Osteocyte (in vitro differentiated cells): ENCODE measurements at regions not wholly inside any gene's neighbourhood (a gene's known extent, or its start where the extent isn't known, plus 50 kb on each side); places are given as distances from the start of the nearest gene placed in this dataset.
"Not testable (repeated sequence)": the region's sequence is repeated elsewhere in the genome, so short reads cannot be mapped to it uniquely, and the experiment has no call there.

Experiments used
- DNase-seq: peaks from one replicate; pipeline ENCODE4 v3.0.0; 2021; ENCODE audit warnings: mixed read lengths; ENCODE audit not compliant: unreplicated experiment; ENCODE audit errors: extremely low spot score
- H3K27ac Mint-ChIP-seq: one replicate; pipeline ENCODE4 v1.8.0; 2021; ENCODE audit warnings: mild to moderate bottlenecking, mixed read lengths; ENCODE audit not compliant: unreplicated experiment
- H3K27me3 Mint-ChIP-seq: one replicate; pipeline ENCODE4 v1.8.0; 2021; ENCODE audit warnings: mixed read lengths; ENCODE audit not compliant: unreplicated experiment
- H3K36me3 Mint-ChIP-seq: one replicate; pipeline ENCODE4 v1.8.0; 2021; ENCODE audit warnings: mixed read lengths; ENCODE audit not compliant: unreplicated experiment
- H3K4me1 Mint-ChIP-seq: one replicate; pipeline ENCODE4 v1.8.0; 2021; ENCODE audit warnings: mixed read lengths; ENCODE audit not compliant: unreplicated experiment
- H3K4me3 Mint-ChIP-seq: one replicate; pipeline ENCODE4 v1.8.0; 2021; ENCODE audit warnings: mild to moderate bottlenecking, moderate library complexity, mixed read lengths; ENCODE audit not compliant: unreplicated experiment
- H3K9me3 Mint-ChIP-seq: one replicate; pipeline ENCODE4 v1.8.0; 2021; ENCODE audit warnings: mixed read lengths; ENCODE audit not compliant: unreplicated experiment
- CTCF ChIP-seq: fragments of 200-600 bp; sonication (generic); IDR thresholded peaks from 2 replicates; pipeline ENCODE4 v1.5.0; 2021; ENCODE audit warnings: antibody characterized with exemption, mild to moderate bottlenecking, moderate library complexity

DNA sequence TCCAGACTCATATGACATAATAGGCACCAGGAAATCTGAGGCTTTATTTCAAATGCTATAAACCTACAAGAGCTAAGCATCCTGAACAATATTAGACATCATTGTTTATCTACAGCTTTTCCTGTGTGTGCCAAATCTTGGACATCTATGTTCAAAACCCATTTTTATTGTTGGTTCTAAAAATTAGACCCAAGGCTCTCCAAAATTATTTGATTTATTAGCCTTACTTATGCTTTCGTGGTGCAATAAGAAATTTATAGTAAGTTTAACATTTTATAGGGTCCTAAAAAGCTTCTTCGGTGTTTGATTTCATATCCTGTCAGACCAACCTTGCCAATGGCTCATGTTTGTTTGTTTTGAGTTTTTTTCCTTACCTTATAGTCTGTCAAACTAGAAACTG, 1014.5 kb upstream of the MANEA start:
- H3K9me3 Mint-ChIP-seq = peaks cover 4% of the 10 kb centered on the region

DNA sequence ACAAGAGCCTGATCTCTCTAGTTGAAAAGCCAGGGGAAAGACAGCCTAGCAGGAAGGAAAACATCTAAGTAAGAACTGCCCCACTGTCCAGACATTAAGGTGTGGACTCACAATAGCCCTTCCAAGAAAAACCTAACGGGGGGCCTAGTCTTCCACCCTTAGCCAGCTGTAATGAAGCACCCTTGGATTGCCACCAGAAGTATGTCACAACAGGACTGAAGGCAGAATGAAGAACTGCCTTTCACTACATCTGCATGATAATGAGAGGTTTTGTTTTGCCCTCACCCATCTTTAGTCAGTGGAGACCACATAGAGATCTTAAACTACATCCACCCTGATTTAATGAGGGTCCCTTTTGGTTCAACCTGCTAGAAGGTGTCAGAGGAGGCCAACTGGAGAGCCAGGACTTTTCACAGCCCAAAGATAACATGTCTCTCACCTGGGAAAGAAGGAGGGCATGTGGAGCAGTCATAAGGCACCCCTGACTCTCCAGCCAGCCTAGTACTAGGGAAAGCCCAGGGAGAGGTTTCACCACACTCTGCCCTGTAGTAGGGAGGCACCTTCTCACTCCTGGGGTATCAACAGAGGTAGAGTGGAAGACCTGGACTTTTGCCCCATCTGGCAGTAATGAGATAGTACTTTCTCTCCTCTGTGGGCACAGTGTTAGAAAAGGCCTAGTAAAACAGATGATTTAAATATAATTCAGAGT, 1017.4 kb upstream of the MANEA start:
- Mint-ChIP-seq H3K27ac (no peak overlapping the region), H3K4me1 (no peaks in the 10 kb centered on the region), H3K36me3 (no peaks in the 10 kb centered on the region), H3K27me3 (peaks cover 3% of the 10 kb centered on the region), H3K9me3 (peaks cover 4% of the 10 kb centered on the region), H3K4me3 (no peak overlapping the region)
- no peak for DNase-seq
- no peak for TF ChIP-seq CTCF

More for the DNA sequence above, 1014.5 kb upstream of the MANEA start:
- Mint-ChIP-seq H3K27me3 (peaks cover 6% of the 10 kb centered on the region), H3K36me3 (no peaks in the 10 kb centered on the region), H3K4me3 (no peak overlapping the region), H3K4me1 (no peaks in the 10 kb centered on the region), H3K27ac (no peak overlapping the region)
- DNase-seq = no peak
- no peak for TF ChIP-seq CTCF

DNA sequence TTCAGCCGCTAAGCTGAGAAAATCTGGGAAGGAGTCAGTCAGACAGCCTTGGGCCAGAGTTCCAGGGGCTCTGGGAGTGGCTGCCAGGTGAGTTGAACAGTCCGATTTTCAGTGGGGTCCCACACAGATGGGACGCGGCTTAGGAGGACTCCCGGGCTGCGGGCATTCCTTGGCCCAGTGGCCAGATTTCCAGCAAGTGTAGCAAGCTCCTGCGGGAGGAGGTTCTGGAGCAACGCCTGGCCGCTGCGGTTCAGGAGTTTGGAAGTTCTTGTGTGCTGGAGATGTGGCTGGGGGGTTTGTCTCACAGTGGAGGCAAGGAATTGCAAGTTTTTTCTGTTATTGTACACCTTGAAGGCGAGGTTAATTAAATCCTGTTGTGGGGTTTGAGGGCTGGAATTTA, 1020.1 kb upstream of the MANEA start:
- not testable (repeated sequence) for H3K9me3 Mint-ChIP-seq, H3K4me1 Mint-ChIP-seq, H3K27ac Mint-ChIP-seq, DNase-seq, H3K27me3 Mint-ChIP-seq, H3K36me3 Mint-ChIP-seq, H3K4me3 Mint-ChIP-seq

DNA sequence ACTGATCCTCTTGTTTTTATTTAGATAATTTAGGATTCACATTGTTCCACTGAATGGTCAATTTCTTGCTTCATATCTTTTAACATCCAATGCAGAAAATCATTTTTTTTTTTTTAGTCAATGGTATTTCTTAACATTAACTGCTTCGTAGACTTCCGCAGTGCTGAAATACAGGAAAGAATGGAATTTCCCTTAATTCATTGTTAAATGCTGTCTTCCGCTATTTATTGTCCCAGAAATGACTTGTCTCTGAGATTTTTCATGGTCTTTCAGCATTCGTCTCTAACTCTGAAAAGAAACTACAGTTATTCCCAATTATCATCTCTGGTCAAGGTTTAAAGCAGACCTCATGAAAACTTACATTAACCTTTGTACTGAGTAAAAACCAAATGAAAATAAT, 1029.1 kb upstream of the MANEA start:
- H3K4me1 Mint-ChIP-seq = no peaks in the 10 kb centered on the region
- no peak overlapping the region for H3K27ac Mint-ChIP-seq
- no peak for TF ChIP-seq CTCF
- H3K36me3 Mint-ChIP-seq = no peaks in the 10 kb centered on the region
- no peaks in the 10 kb centered on the region for H3K9me3 Mint-ChIP-seq
- DNase-seq = no peak
- H3K27me3 Mint-ChIP-seq = peaks cover 3% of the 10 kb centered on the region
- H3K4me3 Mint-ChIP-seq = no peak overlapping the region

DNA sequence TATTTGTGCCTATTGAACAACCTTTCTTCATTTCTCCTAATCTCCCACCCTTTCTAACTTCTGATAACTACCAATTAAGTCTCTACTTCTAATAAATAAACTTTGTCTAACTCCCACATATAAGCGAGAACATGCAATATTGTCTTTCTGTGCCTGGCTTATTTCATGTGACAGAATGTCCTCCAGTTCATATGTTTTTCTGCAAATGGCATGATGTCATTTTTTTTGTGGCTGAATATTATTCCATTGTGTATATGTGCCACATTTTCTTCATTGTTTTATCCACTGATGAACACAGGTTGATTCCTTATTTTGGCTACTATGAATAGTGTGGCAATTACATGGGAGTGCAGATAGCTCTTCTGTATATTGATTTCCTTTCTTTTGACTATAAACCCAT, 1041.5 kb upstream of the MANEA start:
- Mint-ChIP-seq H3K36me3 (no peaks in the 10 kb centered on the region), H3K27ac (no peak overlapping the region)
- no peak for TF ChIP-seq CTCF

More for the DNA sequence above, 1041.5 kb upstream of the MANEA start:
- H3K9me3 Mint-ChIP-seq = peaks cover 4% of the 10 kb centered on the region
- H3K27me3 Mint-ChIP-seq = peaks cover 5% of the 10 kb centered on the region
- no peak for DNase-seq
- H3K4me1 Mint-ChIP-seq = no peaks in the 10 kb centered on the region
- H3K4me3 Mint-ChIP-seq = no peak overlapping the region
